HAP-1 (cell line): ENCODE measurements at regions not wholly inside any gene's neighbourhood (a gene's known extent, or its start where the extent isn't known, plus 50 kb on each side); places are given as distances from the start of the nearest gene placed in this dataset.
A peak's percentile ranks its signal among the peaks of the same experiment; 100 is the strongest.
"Not testable (repeated sequence)": the region's sequence is repeated elsewhere in the genome, so short reads cannot be mapped to it uniquely, and the experiment has no call there.

Experiments used
- DNase-seq, 2 experiments: peaks; one replicate each; pipeline ENCODE4 v3.0.0-alpha.2; 2016 to 2020; ENCODE audit warnings: low spot score in 2 of 2
- H3K27me3 ChIP-seq: fragments of 250-450 bp; sonication (Bioruptor Pico); 2 replicates; pipeline ENCODE4 v1.5.1; 2020; ENCODE audit warnings: low read depth, mild to moderate bottlenecking, moderate library complexity
- H3K36me3 ChIP-seq: fragments of 250-450 bp; sonication (Bioruptor Pico); replicated peaks from 2 replicates; pipeline ENCODE4 v1.5.1; 2020; ENCODE audit warnings: mild to moderate bottlenecking
- H3K4me1 ChIP-seq: fragments of 250-450 bp; sonication (Bioruptor Pico); 2 replicates; pipeline ENCODE4 v1.5.1; 2020; ENCODE audit warnings: mild to moderate bottlenecking
- H3K4me3 ChIP-seq: fragments of 250-450 bp; sonication (Bioruptor Pico); 2 replicates; pipeline ENCODE4 v1.5.1; 2020; ENCODE audit warnings: mild to moderate bottlenecking, moderate library complexity
- H3K9me3 ChIP-seq: fragments of 250-450 bp; sonication (Bioruptor Pico); 2 replicates; pipeline ENCODE4 v1.5.1; 2020; ENCODE audit warnings: mild to moderate bottlenecking, moderate library complexity
- in situ Hi-C: fragments of 300-500 bp; cut with MboI; formaldehyde crosslinking; loops from 3 replicates; pipeline ENCODE4 v1.14.3; 2020; ENCODE audit warnings: low sequenced_read_pairs, inconsistent platforms, mixed read lengths

- in situ Hi-C loops: no loop called here
- Histone ChIP-seq H3K4me1 (no peaks in the 10 kb centered on the region), H3K36me3 (no peaks in the 10 kb centered on the region), H3K27me3 (no peaks in the 10 kb centered on the region), H3K4me3 (no peak overlapping the region), H3K9me3 (peaks cover 6% of the 10 kb centered on the region; the same call in 1 of the 2 replicates)
- no peak for DNase-seq
These were observed 111.9 kb upstream of the SEC14L1 start for GRCh38 chr17:77028900-77029299.

DNA sequence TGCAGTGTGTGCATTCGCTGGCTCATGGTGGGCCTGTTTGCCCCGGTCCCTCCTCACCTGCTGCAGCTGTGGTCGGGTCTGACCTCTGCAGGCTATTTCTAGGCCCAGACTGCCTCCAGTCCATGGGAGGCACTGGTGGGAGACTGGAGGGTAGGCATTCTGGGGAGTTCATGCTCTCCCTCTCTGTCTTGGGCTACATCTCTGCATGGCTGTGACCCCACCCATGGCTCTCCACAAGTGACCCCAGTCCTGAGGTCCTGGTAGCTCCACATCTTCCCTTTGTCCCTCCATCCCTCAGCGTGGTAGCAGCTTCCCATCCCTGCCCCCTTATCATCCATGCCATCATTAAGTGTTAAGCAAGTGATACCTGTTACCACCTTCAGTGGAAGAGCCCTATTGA lies 107.8 kb upstream of the SEC14L1 start:
- no peak overlapping the region for H3K4me3 ChIP-seq
- H3K4me1 ChIP-seq: no peaks in the 10 kb centered on the region
- no peaks in the 10 kb centered on the region for H3K36me3 ChIP-seq
- no peaks in the 10 kb centered on the region for H3K27me3 ChIP-seq
- in situ Hi-C loops: no loop called here
- peaks cover 6% of the 10 kb centered on the region; the same call in 1 of the 2 replicates for H3K9me3 ChIP-seq
- DNase-seq: no peak

GRCh38 chr17:77033892-77034404 lies 106.8 kb upstream of the SEC14L1 start:
- H3K27me3 ChIP-seq: no peaks in the 10 kb centered on the region
- H3K9me3 ChIP-seq: peaks cover 6% of the 10 kb centered on the region; the same call in 1 of the 2 replicates
- H3K36me3 ChIP-seq: no peaks in the 10 kb centered on the region
- H3K4me3 ChIP-seq: no peak overlapping the region
- no peaks in the 10 kb centered on the region for H3K4me1 ChIP-seq
- in situ Hi-C loops: no loop called here
- no peak for DNase-seq

DNA sequence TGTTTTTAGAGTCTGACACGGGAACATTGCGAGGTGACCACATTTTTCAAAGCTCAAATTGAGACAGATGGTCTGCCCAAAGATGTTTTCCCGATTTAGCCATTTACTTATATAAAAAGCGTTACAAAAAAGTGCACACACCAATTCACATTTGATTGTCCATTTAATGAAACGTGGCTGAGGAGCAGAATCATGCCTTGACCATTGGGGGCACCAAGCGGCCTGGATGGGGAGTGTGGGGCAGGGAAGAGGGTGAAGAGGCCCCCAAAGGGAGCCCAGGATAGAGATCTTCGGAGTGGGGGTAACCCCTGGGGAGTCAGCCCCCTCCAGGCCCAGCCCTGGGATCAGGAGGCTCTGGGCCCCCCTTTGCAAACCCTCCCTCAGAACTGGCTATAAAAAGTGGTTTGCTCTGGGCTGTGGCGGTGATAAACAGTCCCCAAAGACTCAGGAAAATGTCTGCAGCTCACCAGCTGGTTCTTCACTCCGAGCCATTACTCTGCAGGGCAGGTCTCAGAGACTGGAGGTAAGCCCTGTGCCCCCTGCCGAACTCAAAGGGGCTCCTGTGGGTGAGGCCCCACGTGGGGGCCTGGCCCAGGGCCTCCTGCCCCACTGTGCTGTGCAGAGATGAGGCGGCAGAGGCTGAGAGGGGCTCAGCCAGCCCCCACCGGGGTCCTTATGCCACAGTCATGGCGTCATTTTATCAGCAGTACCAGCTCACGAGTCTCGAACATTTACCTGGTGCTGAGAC lies 105.9 kb upstream of the SEC14L1 start:
- Histone ChIP-seq H3K27me3 (no peaks in the 10 kb centered on the region), H3K4me3 (no peak overlapping the region), H3K4me1 (no peaks in the 10 kb centered on the region), H3K9me3 (peaks cover 6% of the 10 kb centered on the region; the same call in 1 of the 2 replicates), H3K36me3 (no peaks in the 10 kb centered on the region)
- in situ Hi-C loops: no loop called here
- DNase-seq: no peak

DNA sequence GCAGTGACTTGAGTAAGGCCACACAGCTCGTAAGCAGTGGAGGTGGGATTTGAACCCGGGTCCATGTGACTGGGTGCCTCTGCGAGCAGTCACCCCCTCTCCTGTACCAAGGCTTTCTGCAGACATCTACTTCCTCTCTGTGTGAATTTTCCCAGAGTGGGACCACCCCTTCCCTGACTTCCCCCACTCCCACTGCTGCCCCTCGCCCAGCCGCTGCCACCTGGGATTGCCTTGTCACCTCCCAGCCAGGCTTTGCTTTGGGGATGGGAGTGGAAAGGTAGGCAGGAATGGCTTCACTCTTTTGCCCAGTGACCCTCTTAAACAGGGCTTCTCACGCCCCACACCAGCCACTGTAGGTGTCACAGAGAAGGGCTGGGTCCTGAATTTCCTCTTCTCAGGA lies 105.2 kb upstream of the SEC14L1 start:
- H3K4me1 ChIP-seq: no peaks in the 10 kb centered on the region
- no peak for DNase-seq
- in situ Hi-C loops: no loop called here
- H3K27me3 ChIP-seq: no peaks in the 10 kb centered on the region
- H3K4me3 ChIP-seq: no peak overlapping the region
- H3K9me3 ChIP-seq: peaks cover 6% of the 10 kb centered on the region; the same call in 1 of the 2 replicates
- H3K36me3 ChIP-seq: no peaks in the 10 kb centered on the region

DNA sequence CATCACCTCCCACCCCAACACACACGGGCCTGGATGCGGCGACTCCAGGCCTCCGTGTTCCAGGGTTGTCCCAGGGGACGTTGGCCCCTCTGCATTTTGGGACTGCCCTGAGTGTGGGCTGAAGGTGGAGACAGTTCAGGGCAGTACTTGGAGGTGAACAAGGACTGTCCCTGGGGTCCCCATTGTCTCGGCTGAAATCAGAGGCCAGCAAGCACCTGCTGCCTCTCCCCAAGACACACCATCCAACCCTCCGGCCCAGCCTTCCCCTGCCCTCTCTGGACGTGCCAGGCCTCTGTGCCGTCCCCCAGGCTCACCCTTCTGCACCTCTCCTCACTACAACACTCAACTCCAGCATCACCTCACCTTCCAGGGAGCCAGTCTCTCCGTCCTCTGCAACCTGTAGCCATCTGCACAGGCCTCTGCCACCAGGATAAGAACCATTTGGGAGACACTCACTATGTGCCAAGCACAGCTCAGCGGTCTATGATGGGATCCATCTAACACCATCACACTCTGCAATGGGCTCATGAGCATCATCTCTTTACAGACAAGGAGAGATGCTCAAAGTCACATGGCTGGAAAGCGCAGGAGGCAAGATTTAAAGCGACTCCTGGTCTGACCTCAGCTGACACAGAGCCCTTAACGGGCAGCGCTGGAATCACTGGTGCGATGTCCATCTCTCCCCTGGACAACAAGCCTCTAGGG lies 104.5 kb upstream of the SEC14L1 start:
- Histone ChIP-seq H3K36me3 (no peaks in the 10 kb centered on the region), H3K9me3 (peaks cover 6% of the 10 kb centered on the region; the same call in 1 of the 2 replicates), H3K4me1 (no peaks in the 10 kb centered on the region), H3K4me3 (no peak overlapping the region), H3K27me3 (no peaks in the 10 kb centered on the region)
- no peak for DNase-seq
- in situ Hi-C loops: no loop called here

DNA sequence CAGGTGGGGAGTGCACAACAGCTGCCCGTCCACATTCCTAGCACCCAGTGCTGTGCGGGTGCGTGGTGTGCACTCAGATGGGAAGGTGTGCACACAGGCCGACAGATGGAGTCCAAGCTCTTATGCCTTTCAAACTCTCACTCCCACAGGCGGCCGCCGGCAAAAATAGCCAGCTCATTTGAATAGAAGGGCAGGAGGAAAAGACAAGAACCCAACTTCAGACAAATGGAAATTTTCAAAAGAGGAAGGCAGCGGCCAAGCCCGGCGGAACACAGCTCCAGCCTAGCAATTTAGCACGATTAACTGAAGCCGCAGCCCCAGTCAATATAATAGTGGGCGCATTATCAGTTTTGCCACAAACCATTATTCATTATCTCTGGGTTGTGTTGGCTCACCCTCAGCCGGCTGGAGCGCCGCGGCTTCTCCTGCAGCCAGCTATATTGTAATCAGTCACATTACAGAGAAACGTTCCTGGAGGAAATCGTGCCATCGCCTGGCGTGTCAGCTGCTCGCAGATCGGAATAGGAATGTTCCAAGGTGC lies 103.9 kb upstream of the SEC14L1 start:
- peak; percentile 46 to 68 for DNase-seq
- Histone ChIP-seq H3K27me3 (no peaks in the 10 kb centered on the region), H3K4me3 (no peak overlapping the region), H3K36me3 (no peaks in the 10 kb centered on the region), H3K4me1 (no peaks in the 10 kb centered on the region), H3K9me3 (peaks cover under 1% of the 10 kb centered on the region; the same call in 1 of the 2 replicates)
- in situ Hi-C loops: no loop called here

- Histone ChIP-seq H3K4me1 (no peaks in the 10 kb centered on the region), H3K9me3 (no peaks in the 10 kb centered on the region), H3K4me3 (no peak overlapping the region), H3K36me3 (no peaks in the 10 kb centered on the region), H3K27me3 (no peaks in the 10 kb centered on the region)
- in situ Hi-C loops: no loop called here
- DNase-seq: no peak
These were observed 102.8 kb upstream of the SEC14L1 start for GRCh38 chr17:77037943-77038342.

- H3K27me3 ChIP-seq: no peaks in the 10 kb centered on the region
- no peaks in the 10 kb centered on the region for H3K9me3 ChIP-seq
- H3K36me3 ChIP-seq: no peaks in the 10 kb centered on the region
- no peak for DNase-seq
- in situ Hi-C loops: no loop called here
- H3K4me1 ChIP-seq: no peaks in the 10 kb centered on the region
- no peak overlapping the region for H3K4me3 ChIP-seq
These were observed 101.7 kb upstream of the SEC14L1 start for GRCh38 chr17:77038884-77039555.

- DNase-seq: no peak
- in situ Hi-C loops: no loop called here
- H3K4me3 ChIP-seq: no peak overlapping the region
- no peaks in the 10 kb centered on the region for H3K27me3 ChIP-seq
- no peaks in the 10 kb centered on the region for H3K36me3 ChIP-seq
- H3K4me1 ChIP-seq: no peaks in the 10 kb centered on the region
- no peaks in the 10 kb centered on the region for H3K9me3 ChIP-seq
These were observed 98.1 kb upstream of the SEC14L1 start for GRCh38 chr17:77042476-77043231.

DNA sequence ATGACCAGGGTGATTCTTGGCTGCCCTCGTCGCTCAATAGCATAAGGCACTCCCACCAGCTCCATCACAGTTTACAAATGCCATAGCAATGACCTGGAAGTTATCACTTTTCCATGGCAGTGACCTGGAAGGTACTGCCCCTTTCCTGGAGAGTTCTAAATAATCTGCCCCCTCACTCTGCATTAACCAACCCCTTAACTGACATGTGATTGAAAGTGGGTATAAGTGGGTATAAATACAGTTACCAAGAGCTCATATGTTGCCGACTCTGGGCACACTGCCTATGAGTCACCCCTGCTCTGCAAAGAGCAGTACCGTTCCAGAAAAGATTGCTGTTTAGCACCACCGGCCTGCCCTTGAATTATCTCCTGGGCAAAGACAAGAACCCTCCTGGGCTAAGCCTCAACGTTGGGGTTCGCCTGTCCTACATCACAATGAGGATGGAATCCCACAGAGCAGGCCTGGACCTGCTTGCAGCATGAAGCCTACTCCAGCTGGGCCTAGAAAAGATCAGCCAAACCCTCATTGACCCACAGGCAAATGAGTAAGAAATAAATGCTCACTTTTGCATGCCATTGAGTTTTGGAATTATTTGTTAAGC lies 95.2 kb upstream of the SEC14L1 start:
- Histone ChIP-seq H3K36me3 (no peaks in the 10 kb centered on the region), H3K9me3 (no peaks in the 10 kb centered on the region), H3K27me3 (no peaks in the 10 kb centered on the region), H3K4me1 (no peaks in the 10 kb centered on the region), H3K4me3 (no peak overlapping the region)
- in situ Hi-C loops: no loop called here
- no peak for DNase-seq

DNA sequence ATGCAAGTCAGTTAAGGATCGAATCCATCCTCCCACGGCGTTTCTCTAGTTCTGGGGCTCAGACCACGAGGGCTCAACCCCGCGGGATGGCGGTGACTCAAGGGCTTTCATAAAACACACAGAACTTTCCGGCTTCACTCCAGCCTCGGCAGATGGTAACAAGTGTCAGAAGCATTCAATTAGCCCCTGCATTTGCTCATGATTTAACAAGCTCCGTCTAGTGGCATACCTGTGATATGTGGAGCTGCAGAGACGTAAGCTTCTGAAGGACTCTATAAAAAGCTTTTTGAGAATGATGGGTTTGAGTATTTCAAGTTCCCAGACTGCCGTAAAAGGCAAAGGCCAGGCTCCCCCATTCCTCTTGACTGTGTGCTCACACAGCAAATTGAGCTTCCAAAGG lies 91.3 kb upstream of the SEC14L1 start:
- no peak for DNase-seq
- Histone ChIP-seq H3K4me3 (no peak overlapping the region), H3K4me1 (no peaks in the 10 kb centered on the region), H3K36me3 (no peaks in the 10 kb centered on the region), H3K27me3 (no peaks in the 10 kb centered on the region), H3K9me3 (no peaks in the 10 kb centered on the region)
- in situ Hi-C loops: no loop called here

GRCh38 chr17:77050901-77051300 lies 89.9 kb upstream of the SEC14L1 start:
- H3K4me1 ChIP-seq, H3K4me3 ChIP-seq, in situ Hi-C loops, H3K36me3 ChIP-seq, H3K9me3 ChIP-seq, H3K27me3 ChIP-seq, DNase-seq: not testable (repeated sequence)
